ENCODE measurements at regions not wholly inside any gene's neighbourhood (a gene's known extent, or its start where the extent isn't known, plus 50 kb on each side); places are given as distances from the start of the nearest gene placed in this dataset.

GRCh38 chr2:20900052-20900636 is 77.2 kb upstream of the LDAH start:
- no peaks in the 10 kb centered on the region for H3K9me3 Mint-ChIP-seq
- no peak for DNase-seq (ENCODE audit: extremely low spot score, unreplicated experiment)
- H3K27ac Mint-ChIP-seq: no peak overlapping the region
- TF ChIP-seq CTCF (conservative IDR thresholded peaks at IDR 0.05): no peak
- no peaks in the 10 kb centered on the region for H3K36me3 Mint-ChIP-seq
- peaks cover 4% of the 10 kb centered on the region for H3K4me1 Mint-ChIP-seq (ENCODE audit: unreplicated experiment)
- H3K27me3 Mint-ChIP-seq: peaks cover 45% of the 10 kb centered on the region
- no peak overlapping the region for H3K4me3 Mint-ChIP-seq

GRCh38 chr2:20897874-20898453 is 75.1 kb upstream of the LDAH start:
- H3K27ac Mint-ChIP-seq: no peak overlapping the region
- peaks cover 4% of the 10 kb centered on the region for H3K4me1 Mint-ChIP-seq (ENCODE audit: unreplicated experiment)
- no peaks in the 10 kb centered on the region for H3K9me3 Mint-ChIP-seq
- peaks cover 42% of the 10 kb centered on the region for H3K27me3 Mint-ChIP-seq
- no peaks in the 10 kb centered on the region for H3K36me3 Mint-ChIP-seq
- H3K4me3 Mint-ChIP-seq: no peak overlapping the region
- TF ChIP-seq CTCF (conservative IDR thresholded peaks at IDR 0.05): no peak
- DNase-seq (ENCODE audit: extremely low spot score, unreplicated experiment): no peak

GRCh38 chr2:20897047-20897446 is 74.1 kb upstream of the LDAH start:
- no peak overlapping the region for H3K27ac Mint-ChIP-seq
- H3K27me3 Mint-ChIP-seq: peaks cover 45% of the 10 kb centered on the region
- TF ChIP-seq CTCF (conservative IDR thresholded peaks at IDR 0.05): no peak
- DNase-seq (ENCODE audit: extremely low spot score, unreplicated experiment): no peak
- H3K4me1 Mint-ChIP-seq (ENCODE audit: unreplicated experiment): peaks cover 4% of the 10 kb centered on the region
- H3K36me3 Mint-ChIP-seq: no peaks in the 10 kb centered on the region
- H3K4me3 Mint-ChIP-seq: no peak overlapping the region
- peaks cover 3% of the 10 kb centered on the region for H3K9me3 Mint-ChIP-seq

GRCh38 chr2:20884829-20885228 is 61.9 kb upstream of the LDAH start:
- TF ChIP-seq CTCF (conservative IDR thresholded peaks at IDR 0.05): no peak
- H3K27me3 Mint-ChIP-seq: peaks cover 7% of the 10 kb centered on the region
- no peak overlapping the region for H3K4me3 Mint-ChIP-seq
- no peaks in the 10 kb centered on the region for H3K4me1 Mint-ChIP-seq (ENCODE audit: unreplicated experiment)
- no peak overlapping the region for H3K27ac Mint-ChIP-seq
- DNase-seq (ENCODE audit: extremely low spot score, unreplicated experiment): no peak
- H3K9me3 Mint-ChIP-seq: peaks cover 3% of the 10 kb centered on the region
- H3K36me3 Mint-ChIP-seq: no peaks in the 10 kb centered on the region

GRCh38 chr2:20882466-20883170 is 59.7 kb upstream of the LDAH start:
- Mint-ChIP-seq H3K4me3 (no peak overlapping the region), H3K9me3 (peaks cover 3% of the 10 kb centered on the region), H3K27me3 (peaks cover 10% of the 10 kb centered on the region), H3K36me3 (no peaks in the 10 kb centered on the region), H3K27ac (no peak overlapping the region), H3K4me1 (ENCODE audit: unreplicated experiment) (no peaks in the 10 kb centered on the region)
- DNase-seq (ENCODE audit: extremely low spot score, unreplicated experiment): no peak
- no peak for TF ChIP-seq CTCF (conservative IDR thresholded peaks at IDR 0.05)

Measured in type B pancreatic cell (in vitro differentiated cells).